ENCODE measurements at regions not wholly inside any gene's neighbourhood (a gene's known extent, or its start where the extent isn't known, plus 50 kb on each side); places are given as distances from the start of the nearest gene placed in this dataset.

- TF ChIP-seq CTCF (IDR thresholded peaks at IDR 0.05; ENCODE audit: borderline replicate concordance, extremely low read depth, insufficient read depth), result no peak
- no peak overlapping the region for H3K9ac ChIP-seq (ENCODE audit: low read length in 3 of 3)
- no peak overlapping the region for H3K27ac ChIP-seq (ENCODE audit: low read depth in 2 of 2, low read length in 2 of 2)
- H3K27me3 ChIP-seq (ENCODE audit: control insufficient read depth, insufficient read depth, low read length), result no peaks in the 10 kb centered on the region
- H3K4me1 ChIP-seq (ENCODE audit: control insufficient read depth in 2 of 3, insufficient read depth in 2 of 3, low read depth in 1 of 3, low read length in 3 of 3), result no peaks in the 10 kb centered on the region
- DNase-seq (no peak), FAIRE-seq (no peak)
- no peaks in the 10 kb centered on the region for H3K9me3 ChIP-seq (ENCODE audit: control insufficient read depth in 2 of 3, insufficient read depth in 1 of 3, low read length in 3 of 3)
- no peaks in the 10 kb centered on the region for H3K36me3 ChIP-seq (ENCODE audit: control insufficient read depth in 2 of 3, insufficient read depth in 3 of 3, low read length in 3 of 3)
- H3K4me3 ChIP-seq (ENCODE audit: low read length in 3 of 3), result no peak overlapping the region
- intact Hi-C loops (cut with DNase I), result no loop called here
These were observed 1176.9 kb upstream of the NUDT12 start for GRCh38 chr5:104739503-104739902.

- no peaks in the 10 kb centered on the region for H3K9me3 ChIP-seq (ENCODE audit: control insufficient read depth in 2 of 3, insufficient read depth in 1 of 3, low read length in 3 of 3)
- H3K27ac ChIP-seq (ENCODE audit: low read depth in 2 of 2, low read length in 2 of 2), result no peak overlapping the region
- no peaks in the 10 kb centered on the region for H3K36me3 ChIP-seq (ENCODE audit: control insufficient read depth in 2 of 3, insufficient read depth in 3 of 3, low read length in 3 of 3)
- H3K4me3 ChIP-seq (ENCODE audit: low read length in 3 of 3), result no peak overlapping the region
- no peaks in the 10 kb centered on the region for H3K4me1 ChIP-seq (ENCODE audit: control insufficient read depth in 2 of 3, insufficient read depth in 2 of 3, low read depth in 1 of 3, low read length in 3 of 3)
- no peak overlapping the region for H3K9ac ChIP-seq (ENCODE audit: low read length in 3 of 3)
- H3K27me3 ChIP-seq (ENCODE audit: control insufficient read depth, insufficient read depth, low read length), result no peaks in the 10 kb centered on the region
- TF ChIP-seq CTCF (IDR thresholded peaks at IDR 0.05; ENCODE audit: borderline replicate concordance, extremely low read depth, insufficient read depth), result no peak
- no peak for FAIRE-seq
- DNase-seq, result no peak
- intact Hi-C loops (cut with DNase I), result no loop called here
These were observed 1173.5 kb upstream of the NUDT12 start for GRCh38 chr5:104736073-104736472.

GRCh38 chr5:104734046-104734445, 1171.5 kb upstream of the NUDT12 start:
- Histone ChIP-seq H3K9me3 (ENCODE audit: control insufficient read depth in 2 of 3, insufficient read depth in 1 of 3, low read length in 3 of 3) (no peaks in the 10 kb centered on the region), H3K36me3 (ENCODE audit: control insufficient read depth in 2 of 3, insufficient read depth in 3 of 3, low read length in 3 of 3) (no peaks in the 10 kb centered on the region), H3K27me3 (ENCODE audit: control insufficient read depth, insufficient read depth, low read length) (no peaks in the 10 kb centered on the region), H3K27ac (ENCODE audit: low read depth in 2 of 2, low read length in 2 of 2) (no peak overlapping the region), H3K4me1 (ENCODE audit: control insufficient read depth in 2 of 3, insufficient read depth in 2 of 3, low read depth in 1 of 3, low read length in 3 of 3) (no peaks in the 10 kb centered on the region), H3K9ac (ENCODE audit: low read length in 3 of 3) (no peak overlapping the region), H3K4me3 (ENCODE audit: low read length in 3 of 3) (no peak overlapping the region)
- no peak for TF ChIP-seq CTCF (IDR thresholded peaks at IDR 0.05; ENCODE audit: borderline replicate concordance, extremely low read depth, insufficient read depth)
- intact Hi-C loops (cut with DNase I), result no loop called here
- DNase-seq, result no peak
- FAIRE-seq, result no peak

- no peak overlapping the region for H3K27ac ChIP-seq (ENCODE audit: low read depth in 2 of 2, low read length in 2 of 2)
- no peaks in the 10 kb centered on the region for H3K9me3 ChIP-seq (ENCODE audit: control insufficient read depth in 2 of 3, insufficient read depth in 1 of 3, low read length in 3 of 3)
- no peak for DNase-seq
- no peak for TF ChIP-seq CTCF (IDR thresholded peaks at IDR 0.05; ENCODE audit: borderline replicate concordance, extremely low read depth, insufficient read depth)
- FAIRE-seq, result no peak
- no peaks in the 10 kb centered on the region for H3K4me1 ChIP-seq (ENCODE audit: control insufficient read depth in 2 of 3, insufficient read depth in 2 of 3, low read depth in 1 of 3, low read length in 3 of 3)
- H3K36me3 ChIP-seq (ENCODE audit: control insufficient read depth in 2 of 3, insufficient read depth in 3 of 3, low read length in 3 of 3), result no peaks in the 10 kb centered on the region
- no peak overlapping the region for H3K4me3 ChIP-seq (ENCODE audit: low read length in 3 of 3)
- intact Hi-C loops (cut with DNase I), result no loop called here
- H3K9ac ChIP-seq (ENCODE audit: low read length in 3 of 3), result no peak overlapping the region
- H3K27me3 ChIP-seq (ENCODE audit: control insufficient read depth, insufficient read depth, low read length), result no peaks in the 10 kb centered on the region
These were observed 1170.6 kb upstream of the NUDT12 start for GRCh38 chr5:104733063-104733669.
